Nephron (organoid): ENCODE measurements at regions not wholly inside any gene's neighbourhood (a gene's known extent, or its start where the extent isn't known, plus 50 kb on each side); places are given as distances from the start of the nearest gene placed in this dataset.

Experiments
- H3K27ac Mint-ChIP-seq, 3 experiments: 2 replicates each; pipeline ENCODE4 v1.8.0; 2020; ENCODE audit warnings: mixed read lengths in 3 of 3, mild to moderate bottlenecking in 2 of 3, moderate library complexity in 1 of 3
- H3K27me3 Mint-ChIP-seq: 2 replicates; pipeline ENCODE4 v1.8.0; 2021; ENCODE audit warnings: low read depth, mild to moderate bottlenecking, moderate library complexity, mixed read lengths
- H3K36me3 Mint-ChIP-seq: 2 replicates; pipeline ENCODE4 v1.8.0; 2020; ENCODE audit warnings: low read depth, mixed read lengths
- H3K4me1 Mint-ChIP-seq: 2 replicates; pipeline ENCODE4 v1.8.0; 2020; ENCODE audit warnings: mixed read lengths
- H3K4me3 Mint-ChIP-seq, 3 experiments: 2 replicates each; pipeline ENCODE4 v1.8.0; 2020; ENCODE audit warnings: mild to moderate bottlenecking in 3 of 3, mixed read lengths in 3 of 3, moderate library complexity in 2 of 3
- H3K9me3 Mint-ChIP-seq: 2 replicates; pipeline ENCODE4 v1.8.0; 2020; ENCODE audit warnings: mixed read lengths
- CTCF ChIP-seq, 3 experiments: fragments of 200-600 bp; sonication (generic); IDR thresholded peaks; one replicate each; pipeline ENCODE4 v1.5.0; 2021; ENCODE audit warnings: antibody characterized with exemption in 3 of 3; ENCODE audit not compliant: unreplicated experiment in 3 of 3

- no peak overlapping the region for H3K27ac Mint-ChIP-seq
- peaks cover 23% of the 10 kb centered on the region for H3K27me3 Mint-ChIP-seq
- H3K4me3 Mint-ChIP-seq = no peak overlapping the region
- H3K36me3 Mint-ChIP-seq = no peaks in the 10 kb centered on the region
- H3K9me3 Mint-ChIP-seq = no peaks in the 10 kb centered on the region
- TF ChIP-seq CTCF (IDR thresholded peaks at IDR 0.05; ENCODE audit: unreplicated experiment in 3 of 3) = no peak
- no peaks in the 10 kb centered on the region for H3K4me1 Mint-ChIP-seq
These were observed 80.9 kb downstream of the HMX1 start for GRCh38 chr4:8790749-8791148.

GRCh38 chr4:8788174-8788573 is 83.5 kb downstream of the HMX1 start:
- TF ChIP-seq CTCF (IDR thresholded peaks at IDR 0.05; ENCODE audit: unreplicated experiment in 3 of 3) = no peak
- Mint-ChIP-seq H3K27ac (no peak overlapping the region), H3K4me3 (no peak overlapping the region), H3K36me3 (no peaks in the 10 kb centered on the region), H3K9me3 (no peaks in the 10 kb centered on the region), H3K4me1 (no peaks in the 10 kb centered on the region), H3K27me3 (peaks cover 19% of the 10 kb centered on the region)

GRCh38 chr4:8786166-8786565 is 85.5 kb downstream of the HMX1 start:
- Mint-ChIP-seq H3K27me3 (peaks cover 20% of the 10 kb centered on the region), H3K4me1 (no peaks in the 10 kb centered on the region), H3K36me3 (no peaks in the 10 kb centered on the region), H3K4me3 (no peak overlapping the region), H3K27ac (no peak overlapping the region), H3K9me3 (no peaks in the 10 kb centered on the region)
- no peak for TF ChIP-seq CTCF (IDR thresholded peaks at IDR 0.05; ENCODE audit: unreplicated experiment in 3 of 3)

GRCh38 chr4:8785656-8786142 is 85.9 kb downstream of the HMX1 start:
- TF ChIP-seq CTCF (IDR thresholded peaks at IDR 0.05; ENCODE audit: unreplicated experiment in 3 of 3) = no peak
- Mint-ChIP-seq H3K27me3 (peaks cover 20% of the 10 kb centered on the region), H3K4me1 (no peaks in the 10 kb centered on the region), H3K9me3 (no peaks in the 10 kb centered on the region), H3K36me3 (no peaks in the 10 kb centered on the region), H3K4me3 (no peak overlapping the region), H3K27ac (no peak overlapping the region)

GRCh38 chr4:8783736-8784135 is 87.9 kb downstream of the HMX1 start:
- TF ChIP-seq CTCF (IDR thresholded peaks at IDR 0.05; ENCODE audit: unreplicated experiment in 3 of 3) = no peak
- Mint-ChIP-seq H3K36me3 (no peaks in the 10 kb centered on the region), H3K4me1 (no peaks in the 10 kb centered on the region), H3K27me3 (peaks cover 20% of the 10 kb centered on the region), H3K9me3 (no peaks in the 10 kb centered on the region), H3K27ac (no peak overlapping the region), H3K4me3 (no peak overlapping the region)

GRCh38 chr4:8782135-8782534 is 89.5 kb downstream of the HMX1 start:
- H3K4me3 Mint-ChIP-seq = no peak overlapping the region
- no peak for TF ChIP-seq CTCF (IDR thresholded peaks at IDR 0.05; ENCODE audit: unreplicated experiment in 3 of 3)
- H3K36me3 Mint-ChIP-seq = no peaks in the 10 kb centered on the region
- peaks cover 22% of the 10 kb centered on the region for H3K27me3 Mint-ChIP-seq
- no peaks in the 10 kb centered on the region for H3K9me3 Mint-ChIP-seq
- H3K4me1 Mint-ChIP-seq = no peaks in the 10 kb centered on the region
- no peak overlapping the region for H3K27ac Mint-ChIP-seq
